Stimulated activated CD8-positive, alpha-beta memory T cell treated with anti-CD3 and anti-CD28 coated beads, Interleukin-15, amount 100 ng/mL, for 24 hours (primary cell): ENCODE measurements at regions not wholly inside any gene's neighbourhood (a gene's known extent, or its start where the extent isn't known, plus 50 kb on each side); places are given as distances from the start of the nearest gene placed in this dataset.

Source experiments
- DNase-seq: peaks from one replicate; pipeline ENCODE4 v3.0.0-alpha.2; 2020; ENCODE audit warnings: low read depth

DNA sequence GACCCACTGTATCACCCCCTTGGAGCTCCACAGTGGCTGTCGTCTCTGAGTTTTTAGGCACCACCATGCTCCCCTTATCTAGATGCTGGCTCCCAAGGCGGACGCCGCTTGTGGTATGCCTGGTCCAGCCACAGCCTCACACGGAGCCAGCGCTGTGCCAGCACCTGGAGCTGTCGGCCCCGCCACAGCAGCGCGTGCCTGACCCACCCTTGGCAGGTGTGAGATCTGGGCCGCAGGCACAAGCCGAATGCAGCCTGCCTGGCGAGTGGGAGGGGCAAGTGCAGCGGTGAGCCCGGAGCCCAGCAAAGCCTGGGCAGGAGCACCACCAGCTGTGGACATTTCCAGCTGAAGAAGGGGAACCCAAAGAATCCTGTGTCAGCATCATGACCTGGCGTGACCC lies 91.9 kb upstream of the BACE2 start:
- DNase-seq, result no peak

DNA sequence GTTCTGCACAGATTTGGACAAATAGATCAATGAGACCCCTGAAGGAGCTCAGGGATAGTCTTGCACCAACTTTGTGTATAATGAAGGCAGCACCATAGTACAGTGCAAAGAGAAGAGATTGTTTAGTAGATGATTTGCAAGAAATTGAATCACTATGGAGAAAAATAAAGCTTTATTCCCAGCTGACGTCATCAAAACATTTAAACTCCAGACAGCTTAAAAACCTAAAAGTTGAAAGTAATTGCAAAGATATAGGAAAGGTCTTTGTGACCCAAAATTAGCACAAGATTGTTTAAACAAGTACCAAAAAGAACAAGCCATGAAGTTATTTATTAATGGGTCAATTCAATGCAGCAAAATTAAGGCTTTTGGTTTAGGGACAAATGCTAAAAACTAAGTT lies 88.8 kb upstream of the BACE2 start:
- DNase-seq, result no peak

DNA sequence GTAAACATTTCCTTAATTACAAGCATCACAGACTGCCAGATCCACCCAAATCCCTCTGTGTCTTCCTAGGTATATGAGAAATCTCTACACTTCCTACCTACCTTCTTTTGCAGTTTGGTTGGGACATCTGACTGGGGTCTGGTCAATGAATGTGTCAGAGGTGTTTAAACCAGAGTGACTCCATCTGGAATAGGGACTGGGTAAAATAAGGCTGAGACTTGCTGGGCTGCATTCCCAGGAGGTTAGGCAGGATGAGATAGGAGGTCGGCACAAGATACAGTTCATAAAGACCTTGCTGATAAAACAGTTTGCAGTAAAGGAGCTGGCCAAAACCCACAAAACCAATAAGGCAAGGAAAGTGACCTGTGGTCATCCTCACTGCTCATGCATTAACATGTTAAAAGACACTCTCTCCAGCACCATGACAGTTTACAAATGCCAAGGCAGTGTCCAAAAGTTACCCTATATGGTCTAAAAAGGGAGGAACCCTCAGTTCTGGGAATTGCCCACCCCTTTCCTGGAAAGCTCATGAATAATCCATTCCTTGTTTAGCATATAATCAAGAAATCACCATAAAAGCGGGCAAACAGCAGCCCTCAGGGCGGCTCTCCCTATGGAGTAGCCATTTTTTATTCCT lies 87.4 kb upstream of the BACE2 start:
- DNase-seq, result no peak

DNA sequence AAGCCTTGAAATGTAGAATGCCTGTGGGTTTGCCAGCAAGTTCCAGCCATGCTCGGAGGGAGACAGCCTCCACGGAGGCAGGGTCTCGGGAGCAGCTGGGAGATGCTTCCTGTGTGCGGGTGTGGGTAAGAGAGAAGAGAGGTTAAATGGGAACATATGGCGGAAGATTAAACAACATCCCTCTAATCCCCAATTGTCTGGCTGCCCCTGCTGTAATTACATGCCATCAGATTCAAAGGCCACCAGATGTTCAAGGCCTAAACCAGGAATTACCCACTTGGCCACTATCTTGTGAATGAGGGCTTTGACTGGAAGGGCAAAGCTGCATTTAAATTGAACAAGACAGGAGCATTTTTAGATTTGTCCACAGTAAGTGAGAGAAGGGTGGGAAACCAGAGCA lies 81.4 kb upstream of the BACE2 start:
- DNase-seq, result no peak

DNA sequence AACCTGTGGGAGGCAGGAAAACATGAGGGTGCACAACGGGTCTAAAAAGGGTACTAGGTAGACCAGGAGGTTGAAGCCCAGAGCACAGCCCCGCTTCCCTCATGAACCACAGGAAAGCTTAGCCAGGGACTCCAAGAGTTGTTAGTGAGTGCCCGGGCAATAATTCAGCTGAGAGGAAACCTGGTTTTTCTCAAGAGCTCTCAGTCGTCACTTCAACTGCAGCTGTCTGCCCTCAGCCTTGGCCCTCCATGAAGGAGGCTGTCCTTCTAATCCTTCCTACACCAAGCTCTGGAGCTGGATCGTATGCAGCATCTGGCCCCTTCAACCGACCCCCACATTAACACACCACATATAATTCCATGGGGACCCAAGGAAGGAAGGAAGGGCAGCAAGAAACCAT lies 77.0 kb upstream of the BACE2 start:
- DNase-seq, result no peak

DNA sequence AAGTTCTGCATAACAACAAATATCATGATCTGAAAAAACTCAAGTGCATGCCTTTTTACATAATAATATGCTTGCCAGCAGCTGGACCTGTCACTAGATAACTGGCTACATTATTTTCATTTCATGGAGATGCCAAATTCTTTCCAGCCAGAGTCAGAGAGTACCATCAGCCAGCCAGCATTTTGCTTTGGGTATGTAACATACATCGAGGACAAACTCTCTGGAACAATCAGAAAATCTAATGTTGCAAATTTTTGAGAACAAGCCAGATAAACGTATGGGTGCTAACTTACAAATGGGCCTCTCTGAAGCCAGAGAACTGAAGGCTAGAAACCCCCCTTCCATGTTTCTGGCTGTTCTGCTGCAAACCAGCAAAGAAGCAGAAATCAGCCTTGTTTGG lies 76.3 kb upstream of the BACE2 start:
- no peak for DNase-seq

DNA sequence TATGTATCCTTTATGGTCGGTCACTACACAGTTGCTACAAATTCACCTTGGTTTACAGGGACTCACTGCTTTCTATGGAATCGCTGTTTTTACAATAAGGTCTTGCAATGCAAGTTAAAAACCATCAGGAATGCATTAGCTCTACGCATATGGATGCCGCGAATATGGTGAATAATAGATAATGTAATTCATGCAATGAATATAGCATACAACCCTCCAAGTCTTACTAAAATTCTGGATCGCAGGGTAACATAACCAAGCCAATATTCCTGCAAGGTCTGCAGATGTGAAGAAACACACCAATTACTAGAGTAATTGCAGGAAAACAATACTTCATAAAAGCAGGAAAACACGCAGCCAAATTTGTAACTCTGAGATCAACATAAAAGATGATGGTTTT lies 75.6 kb upstream of the BACE2 start:
- DNase-seq, result no peak

DNA sequence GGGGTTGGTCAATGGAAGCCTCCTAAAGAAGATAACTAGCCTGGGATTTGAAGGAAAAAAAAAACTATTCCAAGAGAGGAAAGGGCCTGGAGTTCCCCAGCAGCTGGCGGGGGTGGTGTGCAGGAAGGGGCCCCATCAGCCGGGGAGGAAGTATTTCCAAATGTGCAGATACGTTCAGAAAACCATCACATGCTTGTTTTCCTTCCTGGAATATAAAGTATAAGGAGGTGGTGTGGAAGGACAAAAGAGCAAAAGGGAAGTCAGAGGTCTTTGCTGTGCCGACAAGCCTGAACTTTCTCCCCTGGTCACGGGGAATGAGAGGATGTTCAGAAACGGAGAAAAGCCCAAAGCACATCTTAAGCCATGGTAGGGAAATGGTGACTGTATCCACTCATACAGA lies 72.0 kb upstream of the BACE2 start:
- DNase-seq, result no peak

DNA sequence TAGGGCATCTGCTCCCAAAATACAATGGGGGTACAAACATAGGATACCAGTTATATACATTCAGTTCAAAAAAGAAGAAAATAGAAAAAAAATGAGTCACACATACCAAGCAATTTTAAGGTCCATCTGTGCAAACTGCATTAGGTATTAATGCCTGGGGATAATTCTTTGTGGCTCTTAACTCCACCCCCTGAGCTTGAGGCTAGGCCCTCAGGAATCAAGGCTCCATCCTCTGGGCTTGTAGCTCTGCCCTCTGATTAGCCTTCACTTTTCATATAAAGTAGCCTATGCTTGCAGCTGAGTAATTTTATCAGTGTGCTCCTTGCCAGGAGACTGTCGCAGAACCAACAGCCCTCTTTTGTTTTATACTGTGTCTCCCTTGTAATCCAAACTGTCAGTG lies 69.9 kb upstream of the BACE2 start:
- DNase-seq, result no peak

DNA sequence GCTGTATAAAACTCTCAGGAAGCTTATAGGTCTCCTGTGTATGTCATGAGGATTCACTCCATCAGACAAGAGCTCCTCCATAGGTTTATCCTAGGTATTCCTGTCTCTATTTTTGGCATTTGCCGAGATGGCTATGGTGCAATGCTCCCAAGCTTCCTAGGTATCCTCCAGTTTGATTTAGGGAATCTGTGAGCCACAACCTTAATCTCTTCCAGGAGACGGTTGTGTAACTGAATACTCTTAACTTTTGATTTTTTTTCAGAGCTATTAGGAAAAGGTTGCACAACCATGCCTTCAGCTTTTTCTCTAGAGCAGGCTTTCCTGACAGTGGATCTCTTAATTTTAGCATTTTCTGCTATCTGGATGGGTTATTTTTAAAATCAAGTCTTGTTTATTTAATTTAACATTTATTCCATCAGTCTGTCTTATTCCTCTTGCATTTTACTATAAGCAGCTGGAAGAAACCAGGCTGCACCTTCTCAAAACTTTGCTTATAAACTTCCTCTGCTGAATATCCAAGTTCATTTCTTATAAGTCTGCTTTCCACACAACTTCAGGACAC lies 69.4 kb upstream of the BACE2 start:
- DNase-seq, result no peak

DNA sequence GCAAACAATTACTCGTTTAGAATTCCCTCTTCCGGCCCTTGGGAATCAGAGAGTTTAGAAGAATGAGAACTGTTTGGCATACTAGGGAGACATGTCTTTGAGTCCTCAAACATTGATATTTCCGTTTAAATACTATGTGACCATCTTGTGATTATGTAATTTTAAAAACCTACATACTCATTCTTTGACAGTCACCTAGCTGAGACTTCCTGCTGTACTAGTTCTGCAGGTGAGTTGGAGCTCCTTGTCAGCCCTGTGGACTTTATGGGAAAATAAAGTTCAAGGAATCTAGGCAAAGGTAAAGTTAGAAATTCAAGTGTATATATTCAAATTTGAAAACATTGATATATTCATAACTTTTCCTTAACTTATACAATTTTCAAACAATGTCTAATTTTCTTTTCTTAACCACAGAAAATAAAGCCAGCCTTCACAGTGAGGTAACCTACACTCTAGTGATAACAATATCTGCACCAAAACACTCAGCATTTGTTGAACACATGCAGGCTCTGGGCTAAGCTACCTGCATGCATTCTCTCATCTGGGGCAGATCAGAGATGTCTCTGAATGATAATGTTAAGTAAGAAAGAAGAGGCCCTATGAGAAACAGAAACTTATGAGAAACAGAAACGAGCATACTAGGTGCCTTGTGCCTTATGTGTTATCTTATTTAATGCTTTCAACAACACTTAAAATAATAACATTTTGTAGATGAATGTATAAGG lies 67.0 kb upstream of the BACE2 start:
- no peak for DNase-seq

DNA sequence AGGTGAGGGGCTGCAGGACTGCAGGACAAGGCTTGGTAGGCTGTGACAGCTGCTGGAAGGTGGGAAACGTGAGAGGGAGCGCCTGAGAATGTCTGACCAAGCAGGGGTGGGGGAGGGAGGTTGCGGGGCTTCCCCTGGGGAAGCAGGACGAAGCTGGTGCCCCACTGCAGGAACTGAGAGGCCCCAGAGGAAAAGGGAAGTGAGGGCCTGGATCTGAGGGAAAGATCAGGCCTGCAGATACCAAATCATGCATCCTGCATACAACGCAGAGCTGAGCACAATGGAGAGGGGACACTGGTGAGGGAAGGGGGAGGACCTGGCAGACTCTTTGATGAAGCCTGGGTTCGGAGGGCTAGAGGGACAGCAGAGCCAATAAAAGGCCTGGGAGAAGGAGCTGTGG lies 65.7 kb upstream of the BACE2 start:
- DNase-seq, result no peak

DNA sequence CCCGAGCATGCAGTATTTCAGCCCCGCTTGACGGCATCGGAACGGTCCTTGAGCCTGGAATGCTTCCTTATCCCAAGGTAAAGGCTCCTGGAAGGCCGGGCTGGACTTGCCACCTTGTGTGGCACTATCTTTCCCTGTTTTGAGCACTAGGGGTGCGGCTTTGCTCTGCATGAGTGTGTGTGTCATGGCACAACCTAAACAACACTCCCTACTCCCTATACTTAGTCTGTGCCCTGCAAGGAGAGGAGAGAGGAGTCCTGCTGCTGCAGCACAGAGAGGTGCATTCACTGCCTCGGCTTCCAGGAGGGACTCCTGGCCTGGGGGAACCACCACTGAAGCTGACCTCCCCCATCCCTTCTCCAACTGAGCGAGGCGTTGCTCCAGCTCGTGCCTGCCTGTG lies 60.4 kb upstream of the BACE2 start:
- DNase-seq, result no peak

DNA sequence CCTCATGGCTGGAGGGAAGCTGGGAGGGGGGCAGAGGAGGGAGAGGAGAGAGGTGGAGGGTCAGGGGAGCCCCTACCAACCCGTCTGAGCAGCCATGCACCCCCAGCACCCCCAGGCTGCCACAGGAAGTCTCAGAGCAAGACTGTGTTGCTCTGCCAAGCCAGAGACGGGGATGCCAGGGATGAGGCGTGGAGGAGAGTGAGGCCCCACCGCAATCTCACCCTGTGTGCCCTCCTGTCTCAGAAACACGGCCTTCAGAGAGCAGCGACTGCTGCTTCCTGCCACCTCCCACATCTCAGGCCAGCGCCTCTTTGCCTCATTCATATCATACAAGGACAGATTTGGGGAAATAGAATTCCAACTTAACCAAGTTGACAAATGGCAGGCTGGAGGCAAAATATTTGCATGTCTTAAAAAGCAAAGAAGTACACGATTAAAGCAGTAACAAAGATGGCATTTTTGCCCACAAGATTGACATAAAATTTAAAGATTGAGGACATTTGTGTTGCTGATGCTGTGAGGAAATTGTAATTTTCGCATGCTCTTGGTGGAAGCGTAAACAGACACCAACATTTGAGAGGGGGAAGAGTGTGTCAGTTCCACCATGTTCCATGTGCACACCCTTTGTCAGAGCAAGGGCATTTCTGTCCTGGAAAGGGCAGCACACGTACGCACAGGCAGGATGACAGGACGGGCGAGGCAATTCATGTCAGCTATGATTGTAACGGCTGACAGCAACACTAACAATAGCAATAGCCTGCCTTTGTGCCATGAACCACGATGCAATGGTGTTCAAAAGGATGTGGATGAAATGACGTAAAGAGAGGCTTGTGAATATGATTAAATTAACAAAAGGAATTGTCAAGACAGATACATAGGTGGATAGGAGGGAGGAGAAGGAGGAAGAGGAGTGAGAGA lies 59.0 kb upstream of the BACE2 start:
- no peak for DNase-seq

DNA sequence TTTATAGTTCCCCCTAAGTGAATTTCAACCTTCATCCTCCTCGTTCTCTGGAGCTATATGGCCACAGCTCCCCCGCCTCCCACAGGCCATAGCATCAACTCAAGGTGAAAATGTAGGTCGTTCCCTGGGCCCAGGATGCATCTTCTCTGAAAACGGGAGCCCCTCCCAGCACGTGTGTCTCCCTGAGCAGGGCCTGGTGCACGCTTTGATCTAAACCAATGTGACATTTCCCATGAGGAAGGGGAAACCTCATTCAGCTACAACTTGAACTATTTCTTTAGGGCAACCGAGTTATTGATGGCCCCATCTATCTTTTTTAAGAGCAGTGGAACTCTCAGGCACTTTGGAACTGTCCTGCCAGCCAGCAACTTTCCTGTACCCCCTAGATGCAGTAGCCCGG lies 57.8 kb upstream of the BACE2 start:
- DNase-seq, result no peak

DNA sequence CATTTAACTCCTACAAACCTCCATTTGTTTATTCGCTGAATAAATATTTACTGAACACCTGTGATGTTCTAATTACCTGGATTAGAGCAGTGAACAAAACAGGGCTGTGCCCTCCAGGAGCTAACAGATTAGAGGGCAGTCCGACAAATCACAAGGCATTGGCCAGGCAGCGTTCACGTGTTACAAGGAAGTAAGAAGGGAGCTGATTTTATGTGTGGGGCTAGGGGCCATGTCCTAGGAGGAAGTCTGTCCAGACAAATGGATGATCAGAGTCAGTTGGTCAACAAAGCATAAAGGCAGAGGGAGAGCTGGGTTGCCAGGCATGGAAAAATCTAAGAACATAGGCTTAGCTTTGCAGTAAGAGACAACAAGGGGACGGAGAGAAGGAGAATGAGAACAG lies 57.3 kb upstream of the BACE2 start:
- no peak for DNase-seq

DNA sequence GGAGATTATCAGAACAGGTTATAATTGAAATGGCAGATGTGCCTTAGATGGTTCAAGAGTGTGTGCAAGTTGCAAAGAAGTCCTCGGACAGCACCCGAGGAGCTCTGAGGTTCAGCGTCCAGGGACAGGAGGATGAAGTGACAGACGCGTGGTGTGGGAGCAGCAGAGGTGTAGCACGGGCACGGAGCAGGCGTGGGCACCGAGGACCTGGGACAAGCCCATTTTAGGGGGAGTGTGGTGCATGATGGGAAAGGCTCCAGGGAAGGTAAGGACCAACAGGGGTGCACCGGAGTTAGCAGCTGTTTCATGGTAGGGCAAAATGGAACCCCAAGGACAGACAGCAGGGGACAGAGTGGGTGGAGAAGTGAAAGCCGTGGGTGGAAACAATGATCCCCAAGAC lies 56.3 kb upstream of the BACE2 start:
- DNase-seq, result no peak

DNA sequence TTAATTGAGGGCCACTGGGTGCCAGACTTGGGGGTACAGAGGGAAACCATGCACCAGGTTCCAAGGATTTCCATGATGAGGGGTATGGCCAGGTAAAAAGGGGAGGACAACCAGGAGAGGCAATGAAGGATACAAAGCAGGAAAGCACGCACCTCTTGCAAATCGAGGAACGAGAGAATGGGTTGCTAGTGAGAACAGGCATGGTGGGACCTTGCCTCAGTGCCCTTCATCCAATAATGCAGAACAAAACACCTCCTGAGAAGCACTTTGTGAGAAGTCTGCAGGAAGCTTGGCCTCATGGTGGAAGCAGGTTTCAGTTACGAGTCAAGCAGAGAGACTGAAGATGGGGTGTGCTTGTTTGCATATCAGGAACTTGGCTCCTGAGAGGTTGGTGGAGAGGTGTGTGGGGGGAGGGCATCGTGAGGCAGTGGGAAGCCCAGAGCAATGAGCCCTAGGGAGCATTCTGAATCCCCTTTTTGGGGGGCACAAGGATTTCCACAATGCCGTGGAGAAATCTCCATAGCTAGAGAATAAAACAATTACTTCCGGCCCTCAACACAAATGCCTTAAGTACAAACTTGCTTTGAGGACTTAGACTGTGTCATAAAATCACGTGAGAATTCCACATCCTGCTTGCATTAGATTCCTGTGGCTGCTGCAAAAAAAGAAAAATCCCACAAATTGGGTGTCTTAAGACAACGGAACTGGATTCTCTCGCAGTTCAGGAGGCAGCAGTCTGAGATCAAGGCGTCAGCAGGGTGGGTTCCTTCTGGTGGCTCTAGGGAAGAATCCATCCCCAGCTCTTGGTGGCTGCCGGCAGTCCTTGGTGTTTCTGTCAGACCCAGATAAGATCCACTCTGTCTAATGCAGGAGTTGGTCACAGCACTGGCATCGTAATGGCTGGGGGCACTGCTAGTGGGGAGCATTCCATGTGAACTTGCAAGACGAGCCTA lies 54.9 kb upstream of the BACE2 start:
- no peak for DNase-seq

DNA sequence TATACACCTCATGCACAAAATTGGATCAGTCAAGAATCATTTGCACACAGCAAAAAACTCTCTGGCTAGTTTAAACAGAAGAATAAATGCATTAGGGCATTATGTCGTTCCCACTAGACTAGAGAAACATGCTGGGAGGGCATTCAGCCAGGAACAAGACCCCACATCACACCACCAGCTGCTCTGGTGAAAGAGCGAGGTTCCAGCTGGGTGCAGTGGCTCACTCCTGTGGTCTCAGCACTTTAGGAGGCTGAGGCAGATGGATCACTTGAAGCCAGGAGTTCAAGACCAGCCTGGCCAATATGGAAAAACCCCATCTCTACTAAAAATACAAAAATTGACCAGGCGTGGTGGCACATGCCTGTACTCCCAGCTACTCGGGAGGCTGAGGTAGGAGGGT lies 52.1 kb upstream of the BACE2 start:
- no peak for DNase-seq
